ENCODE measurements at regions not wholly inside any gene's neighbourhood (a gene's known extent, or its start where the extent isn't known, plus 50 kb on each side); places are given as distances from the start of the nearest gene placed in this dataset.

DNA sequence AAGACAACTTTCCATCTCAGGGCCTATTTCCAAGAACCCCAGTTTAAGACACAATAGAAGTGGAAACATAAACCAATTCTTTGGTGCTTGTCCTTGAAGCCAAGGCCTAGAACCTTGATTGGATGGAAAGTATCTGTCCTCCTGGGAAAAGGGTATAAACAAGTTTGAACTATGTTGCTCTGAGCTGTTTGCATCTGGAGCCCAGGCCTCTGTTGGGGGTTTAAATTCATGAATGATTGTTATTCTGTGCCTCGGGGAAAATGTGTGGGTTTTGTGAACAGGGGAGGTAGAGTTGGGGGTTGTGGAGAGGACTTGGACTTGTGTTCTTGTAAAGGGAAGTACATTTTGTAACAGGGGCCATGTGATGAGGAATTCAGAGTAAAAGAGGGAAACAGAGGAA is 406.1 kb downstream of the SLC4A3 start:
- intact Hi-C loops (cut with DNase I) = no loop called here
- H3K27ac ChIP-seq = no peak overlapping the region

DNA sequence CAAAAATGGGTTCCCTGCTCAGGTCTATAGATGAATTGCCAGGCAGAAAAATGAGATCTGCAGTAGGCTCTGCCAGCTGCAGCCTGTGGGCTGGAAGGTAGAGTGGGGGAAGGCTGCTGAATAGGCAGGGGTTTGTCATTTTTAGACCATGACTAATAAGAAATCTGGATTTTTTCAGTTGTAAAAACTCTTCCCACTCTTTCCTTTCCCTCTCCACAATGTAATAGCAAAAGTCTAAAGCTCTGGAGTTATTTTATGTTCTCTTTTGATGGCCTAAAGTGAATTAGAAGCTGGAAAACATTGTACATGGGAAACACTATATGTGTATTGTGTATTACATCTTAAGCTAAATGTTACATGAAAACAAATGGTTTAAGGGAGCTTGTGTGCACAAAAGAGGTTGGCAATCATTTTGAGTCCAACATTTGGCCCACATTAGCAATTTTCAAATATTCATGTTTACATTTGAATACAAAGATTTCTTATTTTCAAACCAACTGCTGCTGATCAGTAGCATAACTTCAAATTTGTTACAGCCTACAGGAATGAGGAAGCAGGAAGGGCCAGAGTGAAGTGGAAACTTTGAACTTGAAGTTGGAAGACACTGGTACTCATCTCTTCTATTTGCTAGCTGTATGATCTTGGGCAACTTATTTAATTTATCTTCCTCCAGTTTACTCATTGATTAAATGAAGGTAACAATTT is 407.1 kb downstream of the SLC4A3 start:
- H3K36me3 ChIP-seq = no peaks in the 10 kb centered on the region
- H3K27me3 ChIP-seq = no peaks in the 10 kb centered on the region
- no peaks in the 10 kb centered on the region for H3K9me3 ChIP-seq
- H3K4me3 ChIP-seq = no peak overlapping the region
- no peak overlapping the region for H3K27ac ChIP-seq
- no peaks in the 10 kb centered on the region for H3K4me1 ChIP-seq
- intact Hi-C loops (cut with DNase I) = no loop called here
- no peak for DNase-seq
- TF ChIP-seq POLR2A (IDR thresholded peaks at IDR 0.05) = no peak
- TF ChIP-seq, protein P1, sequence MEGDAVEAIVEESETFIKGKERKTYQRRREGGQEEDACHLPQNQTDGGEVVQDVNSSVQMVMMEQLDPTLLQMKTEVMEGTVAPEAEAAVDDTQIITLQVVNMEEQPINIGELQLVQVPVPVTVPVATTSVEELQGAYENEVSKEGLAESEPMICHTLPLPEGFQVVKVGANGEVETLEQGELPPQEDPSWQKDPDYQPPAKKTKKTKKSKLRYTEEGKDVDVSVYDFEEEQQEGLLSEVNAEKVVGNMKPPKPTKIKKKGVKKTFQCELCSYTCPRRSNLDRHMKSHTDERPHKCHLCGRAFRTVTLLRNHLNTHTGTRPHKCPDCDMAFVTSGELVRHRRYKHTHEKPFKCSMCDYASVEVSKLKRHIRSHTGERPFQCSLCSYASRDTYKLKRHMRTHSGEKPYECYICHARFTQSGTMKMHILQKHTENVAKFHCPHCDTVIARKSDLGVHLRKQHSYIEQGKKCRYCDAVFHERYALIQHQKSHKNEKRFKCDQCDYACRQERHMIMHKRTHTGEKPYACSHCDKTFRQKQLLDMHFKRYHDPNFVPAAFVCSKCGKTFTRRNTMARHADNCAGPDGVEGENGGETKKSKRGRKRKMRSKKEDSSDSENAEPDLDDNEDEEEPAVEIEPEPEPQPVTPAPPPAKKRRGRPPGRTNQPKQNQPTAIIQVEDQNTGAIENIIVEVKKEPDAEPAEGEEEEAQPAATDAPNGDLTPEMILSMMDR (IDR thresholded peaks at IDR 0.05) = no peak

More for the DNA sequence above, 406.1 kb downstream of the SLC4A3 start:
- Histone ChIP-seq H3K4me1 (no peaks in the 10 kb centered on the region), H3K4me3 (no peak overlapping the region), H3K9me3 (no peaks in the 10 kb centered on the region), H3K27me3 (no peaks in the 10 kb centered on the region), H3K36me3 (no peaks in the 10 kb centered on the region)
- TF ChIP-seq POLR2A (IDR thresholded peaks at IDR 0.05) = no peak
- TF ChIP-seq, protein P1 (IDR thresholded peaks at IDR 0.05) = no peak
- WGBS, 2 donors = 80 to 88% methylated on average over 1 of the region's 1 CpG
- no peak for DNase-seq

DNA sequence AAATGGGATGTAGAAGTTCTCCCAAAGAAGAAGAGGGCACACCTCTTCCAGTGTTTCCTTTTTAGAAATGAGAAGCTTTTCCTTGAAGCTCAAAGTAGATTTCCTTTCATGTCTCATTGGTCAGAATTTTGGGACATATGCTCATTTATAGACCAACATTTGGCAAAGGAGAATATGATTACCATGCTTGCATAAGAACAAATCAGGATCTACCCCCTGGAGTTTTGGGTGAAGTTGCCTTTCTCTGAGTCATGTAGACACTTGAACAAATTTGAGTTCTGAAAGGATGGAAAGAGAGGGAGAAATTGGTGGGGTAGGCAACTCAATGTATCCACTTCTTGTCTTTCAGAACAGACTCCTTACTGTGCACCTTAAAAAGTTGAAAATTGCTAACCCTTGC is 409.0 kb downstream of the SLC4A3 start:
- no peaks in the 10 kb centered on the region for H3K4me1 ChIP-seq
- no peaks in the 10 kb centered on the region for H3K9me3 ChIP-seq
- H3K27me3 ChIP-seq = peaks cover 0 to 6% (median 0%) of the 10 kb centered on the region in 4 donors
- DNase-seq = no peak
- no peaks in the 10 kb centered on the region for H3K36me3 ChIP-seq
- H3K4me3 ChIP-seq = no peak overlapping the region
- intact Hi-C loops (cut with DNase I) = no loop called here
- no peak for TF ChIP-seq POLR2A (IDR thresholded peaks at IDR 0.05)
- TF ChIP-seq, protein P1 (IDR thresholded peaks at IDR 0.05) = no peak
- H3K27ac ChIP-seq = no peak overlapping the region

DNA sequence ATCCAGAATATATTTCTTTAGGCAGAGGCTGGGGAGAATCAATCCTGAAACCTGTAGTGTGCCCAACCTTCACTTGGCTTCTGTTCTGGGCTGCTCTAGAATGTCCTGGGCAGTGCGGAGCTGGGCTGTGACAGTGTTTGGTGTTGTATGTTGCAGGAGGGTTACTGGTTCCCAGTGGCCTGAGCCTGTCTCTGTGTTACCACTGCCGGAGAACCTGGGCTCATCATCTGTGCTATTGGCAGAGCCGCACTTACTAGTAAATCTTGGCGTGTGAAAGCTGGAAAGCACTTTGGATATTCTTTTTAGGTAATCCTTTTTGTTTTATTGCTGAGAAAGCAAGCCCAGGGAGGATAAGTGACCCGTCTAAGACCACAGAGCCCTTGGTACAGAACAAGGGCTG is 412.9 kb downstream of the SLC4A3 start:
- 86 to 92% methylated on average over 5 of the region's 5 CpGs for WGBS, 2 donors
- no peaks in the 10 kb centered on the region for H3K9me3 ChIP-seq
- DNase-seq = no peak
- intact Hi-C loops (cut with DNase I) = no loop called here
- no peak for TF ChIP-seq POLR2A (IDR thresholded peaks at IDR 0.05)
- TF ChIP-seq, protein P1 (IDR thresholded peaks at IDR 0.05) = no peak
- H3K4me1 ChIP-seq = no peaks in the 10 kb centered on the region
- peaks cover 0 to 6% (median 0%) of the 10 kb centered on the region in 4 donors for H3K27me3 ChIP-seq
- H3K36me3 ChIP-seq = no peaks in the 10 kb centered on the region
- H3K4me3 ChIP-seq = no peak overlapping the region
- no peak overlapping the region for H3K27ac ChIP-seq

DNA sequence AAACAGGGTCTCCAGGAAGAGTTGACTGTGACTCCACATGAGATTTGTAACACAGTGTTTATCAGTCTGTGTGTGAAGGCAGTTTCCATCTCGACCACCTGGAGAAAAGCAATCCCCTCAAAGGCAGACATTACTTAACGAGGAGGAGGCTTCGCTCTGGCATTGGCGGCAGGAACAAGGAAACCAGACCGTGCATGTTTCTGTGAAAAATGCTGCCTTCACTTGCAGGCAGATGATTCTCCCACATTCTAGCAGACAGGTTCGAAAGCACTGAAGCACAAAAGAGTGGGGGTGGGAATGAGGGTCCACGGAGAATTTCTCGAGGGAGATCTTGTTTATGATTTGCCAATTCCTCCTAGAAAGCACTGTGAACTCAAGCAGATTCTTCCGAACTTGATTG is 414.0 kb downstream of the SLC4A3 start:
- intact Hi-C loops (cut with DNase I) = no loop called here
- DNase-seq = no peak
- Histone ChIP-seq H3K4me1 (no peaks in the 10 kb centered on the region), H3K27ac (no peak overlapping the region), H3K36me3 (no peaks in the 10 kb centered on the region), H3K27me3 (peaks cover 0 to 6% (median 0%) of the 10 kb centered on the region in 4 donors), H3K4me3 (no peak overlapping the region), H3K9me3 (no peaks in the 10 kb centered on the region)
- WGBS, 2 donors = 64 to 67% methylated on average over 9 of the region's 9 CpGs
- TF ChIP-seq POLR2A (IDR thresholded peaks at IDR 0.05) = no peak
